Lung (tissue), 11 donors: ENCODE measurements at regions not wholly inside any gene's neighbourhood (a gene's known extent, or its start where the extent isn't known, plus 50 kb on each side); places are given as distances from the start of the nearest gene placed in this dataset.

Source experiments
- ATAC-seq: fragments of 200-7000 bp; cut with Tn5 transposase; one replicate; pipeline ENCODE4 v1.9.1; 2020; ENCODE audit warnings: moderate number of reproducible peaks; ENCODE audit not compliant: insufficient read depth, low FRiP score
- DNase-seq, 3 donors: peaks; one replicate each; pipeline ENCODE4 v3.0.0-alpha.2; 2013 to 2017
- H3K27ac ChIP-seq, 2 donors: one replicate each; pipeline ENCODE4 v1.5.1; 2013; ENCODE audit warnings: mild to moderate bottlenecking in 2 of 2, moderate library complexity in 2 of 2, control low read depth in 1 of 2, inconsistent platforms in 1 of 2, low read depth in 1 of 2, low read length in 1 of 2
- H3K27me3 ChIP-seq, 3 donors: one replicate each; pipeline ENCODE4 v1.5.1; 2013; ENCODE audit warnings: low read length in 2 of 3; ENCODE audit not compliant: control insufficient read depth in 3 of 3, insufficient read depth in 3 of 3
- H3K36me3 ChIP-seq, 4 donors: one replicate each; pipeline ENCODE4 v1.5.1; 2013; ENCODE audit warnings: low read length in 4 of 4, mild to moderate bottlenecking in 1 of 4, moderate library complexity in 1 of 4; ENCODE audit not compliant: control insufficient read depth in 4 of 4, insufficient read depth in 4 of 4
- H3K4me1 ChIP-seq, 5 donors: one replicate each; pipeline ENCODE4 v1.5.1; 2013; ENCODE audit warnings: low read length in 5 of 5, mild to moderate bottlenecking in 2 of 5, moderate library complexity in 1 of 5; ENCODE audit not compliant: control insufficient read depth in 5 of 5, insufficient read depth in 5 of 5
- H3K4me3 ChIP-seq: one replicate; pipeline ENCODE4 v1.5.1; 2013; ENCODE audit warnings: mild to moderate bottlenecking, control low read depth, moderate library complexity
- H3K9ac ChIP-seq, 2 donors: one replicate each; pipeline ENCODE4 v1.5.1; 2013; ENCODE audit warnings: low read length in 2 of 2, control low read depth in 1 of 2; ENCODE audit not compliant: insufficient read depth in 1 of 2
- H3K9me3 ChIP-seq, 4 donors: one replicate each; pipeline ENCODE4 v1.5.1; 2013; ENCODE audit warnings: low read length in 3 of 4, mild to moderate bottlenecking in 1 of 4, moderate library complexity in 1 of 4; ENCODE audit not compliant: control insufficient read depth in 4 of 4, insufficient read depth in 3 of 4
- CTCF ChIP-seq: IDR thresholded peaks from 2 replicates; pipeline ENCODE4 v1.5.1; 2012; ENCODE audit warnings: mild to moderate bottlenecking; ENCODE audit errors: control extremely low read depth, extremely low read depth
- WGBS, 2 donors: extraction: QIAGEN DNeasy Blood & Tissue Kit; methylation state at CpG; one replicate each; pipeline ENCODE4 v1.1.7; 2013; 5-methylcytosine and 5-hydroxymethylcytosine counted together
- donor health status: control.
- donor health status: control.
- donor health status: Bipolar disorder and iron deficiency.
- donor health status: healthy.
- donor health status: DM: yes; HTN: yes; CAD: no.

GRCh38 chr6:115551527-115551926, 509.2 kb downstream of the FRK start:
- Histone ChIP-seq H3K4me1 (peaks cover 0 to 10% (median 0%) of the 10 kb centered on the region in 5 donors), H3K9me3 (no peaks in the 10 kb centered on the region), H3K27ac (no peak overlapping the region), H3K36me3 (no peaks in the 10 kb centered on the region), H3K4me3 (no peak overlapping the region), H3K27me3 (peaks cover 0 to 15% (median 10%) of the 10 kb centered on the region in 3 donors), H3K9ac (no peak overlapping the region)
- WGBS, 2 donors, result 38 to 63% methylated on average over 3 of the region's 3 CpGs
- ATAC-seq (no peak), DNase-seq (peak; percentile 60 to 74 (median 70))
- no peak for TF ChIP-seq CTCF

DNA sequence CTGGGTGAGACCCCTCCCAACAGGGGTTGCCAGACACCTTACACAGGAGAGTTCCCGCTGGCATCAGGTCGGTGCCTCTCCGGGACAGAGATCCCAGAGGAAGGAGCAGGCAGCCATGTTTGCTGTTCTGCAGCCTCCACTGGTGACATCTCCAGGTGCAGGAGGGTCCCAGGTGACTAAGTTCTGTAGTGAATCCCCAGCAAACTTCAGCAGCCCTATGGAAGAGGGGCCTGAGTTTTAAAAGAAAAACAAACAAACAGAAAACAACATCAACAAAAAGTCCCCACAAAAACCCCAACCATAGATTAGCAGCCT, 515.1 kb downstream of the FRK start:
- no peak for ATAC-seq
- 76 to 82% methylated on average over 3 of the region's 3 CpGs for WGBS, 2 donors

DNA sequence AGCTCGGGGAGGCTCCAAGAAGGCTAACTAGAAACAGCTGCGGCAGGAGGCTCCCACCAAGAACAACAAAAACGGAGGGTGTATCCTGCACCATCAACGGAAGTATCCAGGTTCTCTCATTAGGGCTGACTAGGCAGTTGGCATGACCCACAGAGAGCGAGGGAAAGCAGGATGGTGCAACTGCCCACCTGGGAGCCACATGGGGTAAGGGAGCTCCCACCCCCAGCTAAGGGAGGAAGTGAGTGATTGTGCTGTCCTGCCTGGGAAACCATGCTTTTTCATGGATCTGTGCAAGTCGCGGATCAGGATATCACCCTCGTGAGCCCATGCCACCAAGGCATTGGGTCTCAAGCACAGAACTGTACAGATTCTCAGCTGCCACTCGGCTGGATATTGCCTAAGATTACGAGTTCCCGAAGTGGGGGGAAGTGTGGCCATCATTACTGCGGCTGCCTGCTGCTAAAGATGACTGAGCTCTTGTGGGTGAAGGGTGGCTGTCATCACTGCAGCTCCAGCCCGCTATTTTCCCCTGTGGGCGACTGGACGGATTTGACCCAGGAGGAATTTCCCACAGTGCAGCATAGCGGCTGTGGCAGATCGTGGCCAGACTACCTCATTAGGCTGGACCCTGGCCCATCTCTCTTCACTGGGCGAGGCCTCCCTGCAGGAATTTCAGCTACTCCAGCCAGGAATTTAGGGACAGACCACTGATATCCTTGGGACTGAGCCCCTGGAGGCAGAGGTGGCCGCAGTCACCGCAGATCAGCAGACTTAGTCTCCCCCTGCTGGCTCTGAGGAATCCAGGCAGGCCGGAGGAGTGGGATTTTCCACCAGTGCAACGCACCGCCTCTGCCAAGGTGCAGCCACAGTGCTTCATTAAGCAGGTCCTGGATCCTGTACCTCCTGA, 515.7 kb downstream of the FRK start:
- WGBS, 2 donors, result 83% methylated on average over 23 of the region's 23 CpGs
- no peak for ATAC-seq

More for the DNA sequence above, 515.1 kb downstream of the FRK start:
- H3K27me3 ChIP-seq, result peaks cover 0 to 15% (median 6%) of the 10 kb centered on the region in 3 donors
- TF ChIP-seq CTCF, result no peak
- H3K9ac ChIP-seq, result no peak overlapping the region
- no peaks in the 10 kb centered on the region for H3K9me3 ChIP-seq
- H3K4me3 ChIP-seq, result no peak overlapping the region
- H3K4me1 ChIP-seq, result no peaks in the 10 kb centered on the region
- DNase-seq, result no peak
- no peak overlapping the region for H3K27ac ChIP-seq
- H3K36me3 ChIP-seq, result no peaks in the 10 kb centered on the region

More for the DNA sequence above, 515.7 kb downstream of the FRK start:
- H3K4me3 ChIP-seq, result no peak overlapping the region
- peaks cover 0 to 15% (median 6%) of the 10 kb centered on the region in 3 donors for H3K27me3 ChIP-seq
- no peaks in the 10 kb centered on the region for H3K36me3 ChIP-seq
- no peak for DNase-seq
- no peak overlapping the region for H3K27ac ChIP-seq
- H3K4me1 ChIP-seq, result no peaks in the 10 kb centered on the region
- no peak overlapping the region for H3K9ac ChIP-seq
- H3K9me3 ChIP-seq, result no peaks in the 10 kb centered on the region
- TF ChIP-seq CTCF, result no peak
